Lower lobe of right lung (tissue), 2 donors: ENCODE measurements at regions not wholly inside any gene's neighbourhood (a gene's known extent, or its start where the extent isn't known, plus 50 kb on each side); places are given as distances from the start of the nearest gene placed in this dataset.

Experiments used
- ATAC-seq, 2 donors: fragments of 200-7000 bp; cut with Tn5 transposase; one replicate each; pipeline ENCODE4 v1.9.1; 2020 to 2022; ENCODE audit warnings: mild to moderate bottlenecking in 2 of 2, moderate library complexity in 2 of 2
- DNase-seq: peaks from one replicate; pipeline ENCODE4 v3.0.0-alpha.2; 2020
- H3K27ac ChIP-seq: fragments of 200-600 bp; one replicate; pipeline ENCODE4 v1.8.0; 2022
- H3K27me3 ChIP-seq: fragments of 200-600 bp; one replicate; pipeline ENCODE4 v1.8.0; 2022; ENCODE audit warnings: low read depth
- H3K36me3 ChIP-seq: fragments of 200-600 bp; one replicate; pipeline ENCODE4 v1.8.0; 2022; ENCODE audit warnings: mild to moderate bottlenecking
- H3K4me1 ChIP-seq: fragments of 200-600 bp; one replicate; pipeline ENCODE4 v1.8.0; 2022
- H3K4me3 ChIP-seq: fragments of 200-600 bp; one replicate; pipeline ENCODE4 v1.8.0; 2022; ENCODE audit warnings: mild to moderate bottlenecking
- H3K9me3 ChIP-seq: fragments of 200-600 bp; one replicate; pipeline ENCODE4 v1.8.0; 2022
- CTCF ChIP-seq: fragments of 200-600 bp; IDR thresholded peaks from one replicate; pipeline ENCODE4 v1.8.0; 2022; ENCODE audit warnings: antibody characterized with exemption, mild to moderate bottlenecking
- intact Hi-C: fragments of 100-400 bp; cut with DNase I; formaldehyde crosslinking; loops from one replicate; pipeline ENCODE4 v1.11.0; 2022
- donor health status: DM: no; HTN: yes; CAD: no; lungs with severe emphysema.

GRCh38 chr3:109803274-109803673 lies 465.9 kb upstream of the DPPA4 start:
- intact Hi-C loops = no loop called here

GRCh38 chr3:109804697-109805096 lies 467.4 kb upstream of the DPPA4 start:
- H3K9me3 ChIP-seq = no peaks in the 10 kb centered on the region
- ATAC-seq (peak in 1 of 2 donors; percentile 26), DNase-seq (no peak)
- intact Hi-C loops = no loop called here
- no peak overlapping the region for H3K27ac ChIP-seq
- no peak for TF ChIP-seq CTCF
- no peak overlapping the region for H3K4me3 ChIP-seq
- no peaks in the 10 kb centered on the region for H3K4me1 ChIP-seq
- H3K27me3 ChIP-seq = no peaks in the 10 kb centered on the region
- no peaks in the 10 kb centered on the region for H3K36me3 ChIP-seq

More at GRCh38 chr3:109803274-109803673, 465.9 kb upstream of the DPPA4 start:
- DNase-seq = no peak
- no peaks in the 10 kb centered on the region for H3K4me1 ChIP-seq
- no peaks in the 10 kb centered on the region for H3K9me3 ChIP-seq
- ATAC-seq = no peak
- no peak overlapping the region for H3K27ac ChIP-seq
- no peak overlapping the region for H3K4me3 ChIP-seq
- H3K36me3 ChIP-seq = no peaks in the 10 kb centered on the region
- no peaks in the 10 kb centered on the region for H3K27me3 ChIP-seq
- TF ChIP-seq CTCF = peak; percentile 23

DNA sequence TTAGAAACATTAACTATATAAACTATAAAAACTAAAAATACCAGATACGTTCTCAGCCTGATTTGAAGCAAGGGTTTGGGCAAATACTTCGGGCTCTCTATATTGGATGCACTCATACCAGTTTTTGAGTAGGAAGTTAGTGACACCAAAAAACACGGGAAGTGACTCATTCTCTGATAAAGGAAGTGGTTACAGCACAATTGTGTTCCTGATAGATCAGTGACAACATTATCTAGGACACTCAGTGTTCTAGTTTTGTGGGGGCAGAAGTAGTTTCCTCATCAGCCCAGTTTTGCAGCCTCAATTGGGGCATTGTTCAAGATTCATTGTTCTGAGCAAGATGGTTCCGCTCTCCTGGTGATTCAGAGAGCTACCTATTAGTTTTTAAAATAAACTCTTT lies 469.6 kb upstream of the DPPA4 start:
- Histone ChIP-seq H3K27ac (peak overlapping the region; percentile 34), H3K27me3 (no peaks in the 10 kb centered on the region), H3K9me3 (no peaks in the 10 kb centered on the region), H3K4me1 (no peaks in the 10 kb centered on the region), H3K36me3 (no peaks in the 10 kb centered on the region), H3K4me3 (no peak overlapping the region)
- DNase-seq = no peak
- no peak for TF ChIP-seq CTCF
- peak; percentile 77 to 78 for ATAC-seq
- intact Hi-C loops = no loop called here

DNA sequence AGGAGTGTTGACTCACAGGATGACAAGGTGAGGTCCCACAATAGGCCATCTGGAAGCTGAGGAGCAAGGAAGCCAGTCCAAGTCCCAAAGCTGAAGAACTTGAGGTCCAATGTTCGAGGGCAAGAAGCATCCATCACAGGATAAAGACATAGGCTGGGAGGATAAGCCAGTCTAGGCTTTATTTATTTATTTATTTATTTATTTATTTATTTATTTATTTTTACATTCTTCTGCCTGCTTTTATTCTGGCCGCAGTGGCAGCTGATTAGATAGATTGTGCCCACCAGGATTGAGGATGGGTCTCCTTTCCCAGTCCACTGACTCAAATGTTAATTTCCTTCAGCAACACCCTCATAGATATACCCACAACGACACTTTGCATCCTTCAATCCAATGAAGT lies 472.2 kb upstream of the DPPA4 start:
- no peaks in the 10 kb centered on the region for H3K4me1 ChIP-seq

DNA sequence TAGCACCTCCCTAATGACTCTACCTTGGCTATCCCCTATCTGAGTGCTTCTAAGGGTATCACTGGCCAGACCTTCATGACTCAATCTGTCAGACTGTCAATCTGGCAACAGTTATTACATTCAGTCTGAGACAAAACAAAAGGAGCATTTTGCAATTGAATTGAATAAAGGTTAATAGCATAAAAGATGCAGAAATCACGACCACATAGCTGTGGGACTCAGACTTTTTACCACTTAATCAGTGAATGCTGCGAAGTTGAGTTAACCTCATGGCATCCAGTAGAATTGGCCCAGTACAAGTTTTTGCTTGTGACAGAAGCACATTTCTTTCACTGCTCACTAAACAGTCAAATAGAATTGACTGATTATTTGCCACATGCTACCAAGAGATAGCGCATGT lies 480.7 kb upstream of the DPPA4 start:
- no peak for TF ChIP-seq CTCF
- Histone ChIP-seq H3K27ac (no peak overlapping the region), H3K36me3 (no peaks in the 10 kb centered on the region), H3K27me3 (no peaks in the 10 kb centered on the region), H3K9me3 (no peaks in the 10 kb centered on the region), H3K4me3 (no peak overlapping the region), H3K4me1 (no peaks in the 10 kb centered on the region)
- intact Hi-C loops = no loop called here
- no peak for DNase-seq
- ATAC-seq = no peak

More for the DNA sequence above, 472.2 kb upstream of the DPPA4 start:
- H3K4me3 ChIP-seq = no peak overlapping the region
- ATAC-seq (no peak), DNase-seq (no peak)
- H3K9me3 ChIP-seq = no peaks in the 10 kb centered on the region
- H3K27me3 ChIP-seq = no peaks in the 10 kb centered on the region
- H3K36me3 ChIP-seq = no peaks in the 10 kb centered on the region
- TF ChIP-seq CTCF = no peak
- no peak overlapping the region for H3K27ac ChIP-seq
- intact Hi-C loops = no loop called here

- ATAC-seq = no peak
- no peak for TF ChIP-seq CTCF
- Histone ChIP-seq H3K9me3 (no peaks in the 10 kb centered on the region), H3K4me3 (no peak overlapping the region), H3K4me1 (no peaks in the 10 kb centered on the region), H3K36me3 (no peaks in the 10 kb centered on the region), H3K27ac (no peak overlapping the region), H3K27me3 (no peaks in the 10 kb centered on the region)
- intact Hi-C loops = no loop called here
- no peak for DNase-seq
These were observed 482.4 kb upstream of the DPPA4 start for GRCh38 chr3:109819734-109820133.
